HepG2 (cell line): ENCODE measurements at regions not wholly inside any gene's neighbourhood (a gene's known extent, or its start where the extent isn't known, plus 50 kb on each side); places are given as distances from the start of the nearest gene placed in this dataset.

Experiments
- ATAC-seq: fragments of 200-7000 bp; cut with Tn5 transposase; 3 replicates; pipeline ENCODE4 v1.9.1; 2020; ENCODE audit warnings: mild to moderate bottlenecking, moderate library complexity
- BruUV-seq: library from RNA; stranded (reverse); fragments of 400-500 nt; replicated peaks from 2 replicates; lab custom pipeline; 2021; lab: Mats Ljungman, UMichigan
- CTCF ChIA-PET: fragments of 300-600 bp; formaldehyde crosslinking; extraction: SDS; loops from one replicate; lab custom pipeline; 2021; ENCODE audit warnings: low total read pairs, inconsistent platforms, low intra/inter-chr PET ratio; lab: Yijun Ruan, JAX
- POLR2A ChIA-PET: fragments of 350-600 bp; sonication (Branson Sonifier 250); formaldehyde crosslinking; loops from one replicate; lab custom pipeline; 2020; ENCODE audit warnings: antibody characterized with exemption, inconsistent platforms; lab: Yijun Ruan, JAX
- DNase-seq: peaks from one replicate; pipeline ENCODE4 v3.0.0-alpha.2; 2015; ENCODE audit warnings: low spot score
- FAIRE-seq: peaks from 3 replicates; lab custom pipeline; 2011; peaks lifted over from hg19 to GRCh38; lab: Jason Lieb, UNC
- H2AFZ ChIP-seq: one replicate; pipeline ENCODE4 v1.6.1; 2011; ENCODE audit warnings: low read length, inconsistent platforms
- H3K27ac ChIP-seq: fragments of 300-600 bp; 3 replicates; pipeline ENCODE4 v1.8.0; 2011; ENCODE audit warnings: mixed run types, mild to moderate bottlenecking, mixed read lengths, low read length, inconsistent platforms; ENCODE audit not compliant: insufficient read depth; ENCODE audit errors: extremely low read length
- H3K27me3 ChIP-seq, 2 experiments: fragments of 200-600 bp in 1 of 2; 2 replicates in 1 of 2; 3 replicates in 1 of 2; pipeline versions ENCODE4 v1.6.0 to v1.8.0; 2011; ENCODE audit warnings: low read length in 2 of 2, mild to moderate bottlenecking in 2 of 2, moderate library complexity in 2 of 2, inconsistent platforms in 1 of 2; ENCODE audit not compliant: insufficient read depth in 2 of 2, control insufficient read depth in 1 of 2
- H3K36me3 ChIP-seq, 2 experiments: fragments of 200-600 bp in 1 of 2; replicated peaks in 1 of 2; 2 replicates in 1 of 2; 3 replicates in 1 of 2; pipeline versions ENCODE4 v1.5.1 to v1.8.0; 2011; ENCODE audit warnings: low read length in 2 of 2, inconsistent platforms in 1 of 2; ENCODE audit not compliant: insufficient read depth in 2 of 2, control insufficient read depth in 1 of 2
- H3K4me1 ChIP-seq: 2 replicates; pipeline ENCODE4 v1.5.1; 2012; ENCODE audit warnings: low read length, inconsistent platforms; ENCODE audit not compliant: insufficient read depth
- H3K4me2 ChIP-seq: 2 replicates; pipeline ENCODE4 v1.6.0; 2011; ENCODE audit warnings: low read depth, low read length, inconsistent platforms
- H3K4me3 ChIP-seq, 3 experiments: fragments of 200-600 bp in 1 of 3; sonication (generic), shearing (Covaris generic) in 1 of 3; replicated peaks in 1 of 3; 2 replicates each; pipeline ENCODE4 v1.5.1; 2011 to 2016; ENCODE audit warnings: low read length in 3 of 3, inconsistent platforms in 2 of 3, low read depth in 2 of 3, mild to moderate bottlenecking in 2 of 3, control low read depth in 1 of 3, mixed read lengths in 1 of 3; ENCODE audit not compliant: insufficient read depth in 1 of 3
- H3K79me2 ChIP-seq: one replicate; pipeline ENCODE4 v1.6.1; 2011; ENCODE audit warnings: low read length, inconsistent platforms; ENCODE audit not compliant: insufficient read depth
- H3K9ac ChIP-seq: 2 replicates; pipeline ENCODE4 v1.6.0; 2011; ENCODE audit warnings: mild to moderate bottlenecking, low read depth, low read length, inconsistent platforms; ENCODE audit not compliant: insufficient read depth
- H3K9me3 ChIP-seq: 2 replicates; pipeline ENCODE4 v1.5.1; 2012; ENCODE audit warnings: mild to moderate bottlenecking, low read length
- H4K20me1 ChIP-seq: 2 replicates; pipeline ENCODE4 v1.6.0; 2011; ENCODE audit warnings: inconsistent platforms, mild to moderate bottlenecking, low read length, moderate library complexity; ENCODE audit not compliant: insufficient read depth
- CREB3 ChIP-seq: sonication (generic); formaldehyde crosslinking; IDR thresholded peaks from 2 replicates; pipeline ENCODE4 v1.5.0; 2020; ENCODE audit warnings: missing genetic modification reagents
- CTCF ChIP-seq: sonication (generic); formaldehyde crosslinking; IDR thresholded peaks from 2 replicates; pipeline ENCODE4 v1.5.0; 2020; ENCODE audit warnings: mild to moderate bottlenecking, missing genetic modification reagents, moderate library complexity
- IRX3 ChIP-seq: sonication (generic); formaldehyde crosslinking; IDR thresholded peaks from 2 replicates; pipeline ENCODE4 v1.8.1; 2023; ENCODE audit warnings: mild to moderate bottlenecking, low read depth, missing genetic modification reagents, borderline replicate concordance
- KLF15 ChIP-seq: sonication (generic); formaldehyde crosslinking; IDR thresholded peaks from 2 replicates; pipeline ENCODE4 v1.8.1; 2023; ENCODE audit warnings: borderline replicate concordance, mild to moderate bottlenecking, inconsistent platforms, missing genetic modification reagents, mixed read lengths
- RAD21 ChIP-seq: fragments of 450-650 bp; formaldehyde crosslinking; IDR thresholded peaks from 2 replicates; pipeline ENCODE4 v1.5.0; 2020; ENCODE audit warnings: mild to moderate bottlenecking
- SMC3 ChIP-seq: IDR thresholded peaks from 2 replicates; pipeline ENCODE4 v1.6.1; 2011; ENCODE audit warnings: low read length, improper control_type of control experiment
- SOX13 ChIP-seq, 3 experiments: fragments of 450-650 bp in 1 of 3; sonication (generic) in 1 of 3; formaldehyde crosslinking in 1 of 3; IDR thresholded peaks in 2 of 3; conservative IDR thresholded peaks in 1 of 3; 2 replicates each; pipeline versions ENCODE4 v1.5.0 to v1.6.1; 2016 to 2020; ENCODE audit warnings: antibody characterized with exemption in 1 of 3, mild to moderate bottlenecking in 1 of 3, missing compliant biosample characterization in 1 of 3, missing genetic modification reagents in 1 of 3, moderate library complexity in 1 of 3
- STAG1 ChIP-seq: sonication (generic); formaldehyde crosslinking; IDR thresholded peaks from 2 replicates; pipeline ENCODE4 v1.4.0; 2020; ENCODE audit warnings: missing genetic modification reagents
- ZNF12 ChIP-seq: sonication (generic); formaldehyde crosslinking; IDR thresholded peaks from 2 replicates; pipeline ENCODE4 v1.5.0; 2020; ENCODE audit warnings: missing genetic modification reagents
- ZNF18 ChIP-seq: sonication (generic); formaldehyde crosslinking; IDR thresholded peaks from 2 replicates; pipeline ENCODE4 v1.8.0; 2022; ENCODE audit warnings: mild to moderate bottlenecking, missing genetic modification reagents; ENCODE audit not compliant: insufficient replicate concordance
- ZNF761 ChIP-seq: sonication (generic); formaldehyde crosslinking; conservative IDR thresholded peaks from 2 replicates; pipeline ENCODE4 v1.4.0; 2020; ENCODE audit warnings: mild to moderate bottlenecking, missing genetic modification reagents
- ZNF891 ChIP-seq: sonication (generic); formaldehyde crosslinking; IDR thresholded peaks from 2 replicates; pipeline ENCODE4 v1.5.0; 2020; ENCODE audit warnings: mild to moderate bottlenecking, missing genetic modification reagents
- WGBS: methylation state at CpG from one replicate; pipeline ENCODE4 v1.1.6; 2017; ENCODE audit warnings: low lambda C conversion rate; 5-methylcytosine and 5-hydroxymethylcytosine counted together
- in situ Hi-C: cut with HindIII; loops from 2 replicates; pipeline ENCODE4 v1.10.0; 2017; ENCODE audit warnings: low pct_unique_long_range_greater_than_20kb; ENCODE audit not compliant: extremely low pct_ligation_motif_present
- intact Hi-C: fragments of 100-400 bp; cut with micrococcal nuclease; formaldehyde crosslinking; loops from one replicate; pipeline ENCODE4 v1.10.0; 2022; ENCODE audit not compliant: unreplicated experiment

GRCh38 chr3:71987828-71988227 lies 202.9 kb upstream of the PROK2 start (continued):
- TF ChIP-seq ZNF761 (CRISPR knock-in tag) (no peak), IRX3 (no peak), SOX13 (IDR thresholded peaks at IDR 0.05) (no peak), SOX13 (CRISPR knock-in tag; conservative IDR thresholded peaks at IDR 0.05 in 1 of 2, IDR thresholded peaks at IDR 0.05 in 1 of 2) (no peak), ZNF18 (CRISPR knock-in tag) (no peak)
- TF ChIP-seq, all 625 proteins: peak for 0

GRCh38 chr3:71987089-71987735 lies 202.3 kb upstream of the PROK2 start:
- POLR2A ChIA-PET, result no interaction called here

More at GRCh38 chr3:71987089-71987735, 202.3 kb upstream of the PROK2 start:
- no peaks in the 10 kb centered on the region for H4K20me1 ChIP-seq
- H3K9me3 ChIP-seq, result no peaks in the 10 kb centered on the region
- TF ChIP-seq CTCF (CRISPR knock-in tag) (peak; percentile 50), RAD21 (CRISPR knock-in tag) (peak; percentile 34; the same call in 1 of the 2 replicates), SMC3 (peak; percentile 49; the same call in 1 of the 2 replicates), ZNF891 (CRISPR knock-in tag) (no peak), ZNF18 (CRISPR knock-in tag) (no peak), KLF15 (CRISPR knock-in tag) (no peak), CREB3 (CRISPR knock-in tag) (no peak), STAG1 (CRISPR knock-in tag) (peak; percentile 74), ZNF12 (CRISPR knock-in tag) (peak; percentile 67; the same call in 1 of the 2 replicates)
- H3K27ac ChIP-seq, result no peak overlapping the region
- H2AFZ ChIP-seq, result no peak overlapping the region
- no peak overlapping the region for H3K4me3 ChIP-seq
- 32% methylated on average over 9 of the region's 9 CpGs for WGBS
- FAIRE-seq, result no peak
- BruUV-seq, result no TSS peak
- intact Hi-C loops, result loop anchor here (10.0 kb wide), 1 partner anchor 838 kb away; no protein-coding TSS in a partner anchor
- DNase-seq, result peak; percentile 7
- H3K36me3 ChIP-seq, result no peaks in the 10 kb centered on the region
- H3K27me3 ChIP-seq, result peaks cover 0 to 3% of the 10 kb centered on the region in 2 experiments; a peak in 3 of 5 replicates
- no peaks in the 10 kb centered on the region for H3K79me2 ChIP-seq
- H3K4me2 ChIP-seq, result no peak overlapping the region
- in situ Hi-C loops, result no loop called here
- peak; percentile 93 for ATAC-seq
- CTCF ChIA-PET, result no interaction called here
- H3K9ac ChIP-seq, result no peak overlapping the region
- H3K4me1 ChIP-seq, result no peaks in the 10 kb centered on the region
